Small intestine (tissue), 7 donors: ENCODE measurements at regions not wholly inside any gene's neighbourhood (a gene's known extent, or its start where the extent isn't known, plus 50 kb on each side); places are given as distances from the start of the nearest gene placed in this dataset.

Source experiments
- DNase-seq, 2 donors: peaks; one replicate each; pipeline versions ENCODE4 v3.0.0 to v3.0.0-alpha.2; 2013
- FAIRE-seq: peaks from 2 replicates; lab custom pipeline; 2012; peaks lifted over from hg19 to GRCh38; lab: Jason Lieb, UNC
- H3K27ac ChIP-seq, 3 donors: one replicate each; pipeline ENCODE4 v1.5.1; 2013; ENCODE audit warnings: low read length in 2 of 3, mild to moderate bottlenecking in 2 of 3, control low read depth in 1 of 3, inconsistent platforms in 1 of 3, low read depth in 1 of 3, moderate library complexity in 1 of 3
- H3K27me3 ChIP-seq, 3 donors: one replicate each; pipeline ENCODE4 v1.6.1; 2013; ENCODE audit warnings: low read length in 3 of 3, inconsistent platforms in 1 of 3; ENCODE audit not compliant: control insufficient read depth in 3 of 3, insufficient read depth in 3 of 3
- H3K36me3 ChIP-seq, 3 donors: one replicate each; pipeline ENCODE4 v1.6.1; 2013; ENCODE audit warnings: low read length in 3 of 3, inconsistent platforms in 1 of 3, low read depth in 1 of 3, mild to moderate bottlenecking in 1 of 3, moderate library complexity in 1 of 3; ENCODE audit not compliant: control insufficient read depth in 3 of 3, insufficient read depth in 2 of 3
- H3K4me1 ChIP-seq, 3 donors: one replicate each; pipeline ENCODE4 v1.6.1; 2013; ENCODE audit warnings: low read length in 2 of 3, inconsistent platforms in 1 of 3, low read depth in 1 of 3, mild to moderate bottlenecking in 1 of 3, moderate library complexity in 1 of 3; ENCODE audit not compliant: control insufficient read depth in 3 of 3, insufficient read depth in 2 of 3
- H3K4me3 ChIP-seq, 3 donors: one replicate each; pipeline ENCODE4 v1.5.1; 2013; ENCODE audit warnings: low read length in 3 of 3, control low read depth in 1 of 3, inconsistent platforms in 1 of 3, low read depth in 1 of 3, mild to moderate bottlenecking in 1 of 3, moderate library complexity in 1 of 3
- H3K9me3 ChIP-seq, 2 donors: one replicate each; pipeline ENCODE4 v1.6.1; 2013; ENCODE audit warnings: low read depth in 1 of 2, low read length in 1 of 2; ENCODE audit not compliant: control insufficient read depth in 2 of 2, insufficient read depth in 1 of 2
- WGBS, 3 donors: extraction: QIAGEN DNeasy Blood & Tissue Kit; methylation state at CpG; one replicate each; pipeline ENCODE4 v1.1.7; 2013; 5-methylcytosine and 5-hydroxymethylcytosine counted together
- donor health status: healthy with polysubstance abuse.
- donor health status: control.
- donor health status: control.
- donor health status: Bipolar disorder and iron deficiency.
- donor health status: healthy.

DNA sequence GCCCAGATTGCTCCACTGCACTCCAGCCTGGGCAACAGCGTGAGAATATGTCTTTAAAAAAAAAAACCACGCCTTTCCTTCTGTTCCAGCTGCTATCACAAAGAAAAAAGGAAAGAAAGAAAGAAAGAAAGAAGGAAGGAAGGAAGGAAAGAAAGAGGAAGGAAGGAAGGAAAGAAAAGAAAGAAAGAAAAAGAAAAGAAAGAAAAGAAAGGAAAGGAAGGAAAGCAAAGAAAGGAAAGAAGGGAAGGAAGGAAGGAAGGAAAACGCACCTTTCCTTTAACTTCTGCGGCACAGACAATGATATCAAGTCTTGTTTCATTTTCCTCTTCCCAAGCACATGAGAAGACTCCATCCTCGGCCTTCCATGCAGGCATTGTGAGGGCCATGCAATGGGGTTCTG is 107.4 kb upstream of the NOCT start:
- FAIRE-seq: no peak
- Histone ChIP-seq H3K4me3 (no peak overlapping the region), H3K27ac (no peak overlapping the region), H3K4me1 (peaks cover 0 to 10% (median 3%) of the 10 kb centered on the region in 3 donors), H3K36me3 (no peaks in the 10 kb centered on the region), H3K9me3 (no peaks in the 10 kb centered on the region), H3K27me3 (no peaks in the 10 kb centered on the region)
- WGBS, 3 donors: 83 to 88% (median 86%) methylated on average over 5 of the region's 5 CpGs
- no peak for DNase-seq

DNA sequence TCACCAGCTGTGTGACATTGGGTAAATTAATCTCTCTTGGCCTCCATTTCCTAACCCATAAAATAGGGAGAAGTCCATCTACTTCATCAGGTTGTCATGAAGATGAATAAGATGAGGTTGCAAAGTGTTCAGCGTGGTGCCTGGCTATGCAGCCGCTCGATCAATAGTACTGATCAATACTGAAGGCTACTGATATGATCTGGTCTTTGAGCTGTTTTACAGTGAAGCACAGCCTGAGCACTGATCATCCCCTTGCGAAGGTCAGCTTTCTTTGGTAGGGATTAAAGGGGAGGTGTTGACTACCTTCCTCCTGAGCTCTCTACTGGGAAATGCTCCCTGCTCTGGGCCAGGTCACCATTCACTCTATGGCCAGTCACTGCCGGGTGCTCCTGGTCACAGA is 108.4 kb upstream of the NOCT start:
- Histone ChIP-seq H3K36me3 (no peaks in the 10 kb centered on the region), H3K4me1 (peaks cover 0 to 10% (median 3%) of the 10 kb centered on the region in 3 donors), H3K9me3 (no peaks in the 10 kb centered on the region), H3K27me3 (no peaks in the 10 kb centered on the region), H3K27ac (no peak overlapping the region), H3K4me3 (no peak overlapping the region)
- WGBS, 3 donors: 74 to 94% (median 83%) methylated on average over 5 of the region's 5 CpGs
- DNase-seq (no peak), FAIRE-seq (no peak)

DNA sequence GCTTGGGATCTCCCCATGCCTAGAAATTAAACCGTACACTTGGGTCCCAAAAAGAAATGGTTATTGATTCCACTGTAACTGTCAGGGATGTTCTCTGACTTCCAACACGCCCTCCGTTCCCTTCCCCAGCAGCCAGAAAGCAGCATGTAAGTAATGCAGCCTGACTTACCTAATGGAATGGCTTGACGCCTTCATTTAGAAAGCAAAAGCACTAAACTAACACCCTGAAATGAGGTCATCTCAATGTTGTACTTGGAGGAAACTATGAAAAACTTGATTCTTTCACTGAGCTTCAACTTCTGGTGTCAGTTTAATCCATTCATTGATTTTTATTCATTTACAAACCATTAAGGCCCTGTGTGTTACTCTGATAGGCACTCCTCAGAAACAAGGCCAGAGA is 110.8 kb upstream of the NOCT start:
- no peaks in the 10 kb centered on the region for H3K36me3 ChIP-seq
- no peak overlapping the region for H3K27ac ChIP-seq
- no peaks in the 10 kb centered on the region for H3K4me1 ChIP-seq
- WGBS, 3 donors: 88 to 93% (median 90%) methylated on average over 4 of the region's 4 CpGs
- DNase-seq: no peak
- no peaks in the 10 kb centered on the region for H3K9me3 ChIP-seq
- no peak for FAIRE-seq
- H3K27me3 ChIP-seq: no peaks in the 10 kb centered on the region
- no peak overlapping the region for H3K4me3 ChIP-seq

DNA sequence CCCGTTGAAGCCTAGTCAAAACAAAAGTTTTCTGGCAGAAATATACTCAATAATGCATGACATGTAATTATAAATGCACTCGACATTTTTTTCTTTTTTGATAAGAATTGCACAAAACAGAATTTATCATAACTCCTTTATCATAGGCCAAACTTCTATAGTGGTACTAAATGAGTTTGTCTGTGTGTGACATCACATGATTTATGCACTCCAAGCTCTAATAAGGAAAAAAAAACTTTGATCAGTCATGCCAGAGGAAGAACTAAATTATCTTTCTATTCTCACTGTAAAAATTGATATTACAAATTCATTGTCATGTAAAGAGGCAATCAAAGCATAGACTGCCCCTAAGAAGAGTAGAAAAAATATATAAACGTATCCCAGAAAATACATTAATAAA is 112.4 kb upstream of the NOCT start:
- Histone ChIP-seq H3K4me3 (no peak overlapping the region), H3K9me3 (no peaks in the 10 kb centered on the region), H3K27ac (no peak overlapping the region), H3K27me3 (no peaks in the 10 kb centered on the region), H3K4me1 (peaks cover 0 to under 1% (median 0%) of the 10 kb centered on the region in 3 donors), H3K36me3 (no peaks in the 10 kb centered on the region)
- DNase-seq (no peak), FAIRE-seq (no peak)
- 49 to 62% (median 61%) methylated on average over 3 of the region's 3 CpGs for WGBS, 3 donors

DNA sequence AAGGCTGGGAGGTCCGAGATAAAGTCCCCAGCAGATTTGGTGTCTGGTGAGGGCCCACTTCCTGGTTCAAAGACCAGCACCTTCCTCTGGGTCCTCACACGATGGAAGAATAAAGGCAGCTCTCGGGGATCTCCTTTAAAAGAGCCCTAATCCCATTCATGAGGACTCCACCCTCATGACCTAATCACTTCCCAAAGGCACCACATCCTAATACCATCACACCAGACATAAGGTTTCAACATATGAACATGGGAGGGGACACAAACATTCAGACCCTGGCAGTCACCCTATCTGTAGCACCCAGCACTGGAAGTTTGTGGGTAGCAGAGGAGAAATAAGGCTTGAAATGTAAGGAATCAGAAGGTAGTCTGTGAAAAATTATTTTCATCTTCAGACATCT is 112.9 kb upstream of the NOCT start:
- Histone ChIP-seq H3K4me3 (no peak overlapping the region), H3K36me3 (no peaks in the 10 kb centered on the region), H3K27me3 (no peaks in the 10 kb centered on the region), H3K9me3 (no peaks in the 10 kb centered on the region), H3K27ac (no peak overlapping the region), H3K4me1 (peaks cover 0 to 5% (median 0%) of the 10 kb centered on the region in 3 donors)
- DNase-seq (no peak), FAIRE-seq (no peak)
- 45 to 62% (median 62%) methylated on average over 3 of the region's 3 CpGs for WGBS, 3 donors

DNA sequence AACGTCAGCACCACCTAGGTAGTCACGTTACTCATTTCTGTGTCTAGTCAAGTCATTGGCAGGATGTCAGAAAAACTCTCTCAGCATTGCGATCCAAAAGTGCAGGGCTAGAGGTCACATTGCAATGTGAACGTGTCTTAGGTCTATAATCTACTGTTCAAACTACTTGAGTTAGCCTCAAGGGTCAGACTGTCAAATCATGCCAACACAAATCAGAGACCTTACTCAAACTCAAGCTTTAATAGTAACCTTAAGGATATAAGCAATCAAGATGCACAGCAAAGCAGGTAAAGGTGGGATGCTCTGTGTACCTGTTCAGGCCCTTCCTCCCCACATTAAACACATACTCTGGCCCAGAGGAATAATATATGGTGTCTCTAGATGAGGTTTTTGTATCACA is 114.4 kb upstream of the NOCT start:
- FAIRE-seq (no peak), DNase-seq (no peak)
- Histone ChIP-seq H3K27me3 (no peaks in the 10 kb centered on the region), H3K4me3 (no peak overlapping the region), H3K9me3 (no peaks in the 10 kb centered on the region), H3K36me3 (no peaks in the 10 kb centered on the region), H3K27ac (no peak overlapping the region), H3K4me1 (peaks cover 0 to 5% (median 0%) of the 10 kb centered on the region in 3 donors)
- WGBS, 3 donors: 77 to 87% (median 83%) methylated on average over 4 of the region's 4 CpGs

GRCh38 chr4:138899999-138900398 is 115.6 kb upstream of the NOCT start:
- H3K36me3 ChIP-seq: no peaks in the 10 kb centered on the region
- DNase-seq (no peak), FAIRE-seq (no peak)
- H3K4me3 ChIP-seq: no peak overlapping the region
- no peak overlapping the region for H3K27ac ChIP-seq
- no peaks in the 10 kb centered on the region for H3K27me3 ChIP-seq
- 76 to 82% (median 81%) methylated on average over 3 of the region's 3 CpGs for WGBS, 3 donors
- peaks cover 0 to 5% (median 0%) of the 10 kb centered on the region in 3 donors for H3K4me1 ChIP-seq
- no peaks in the 10 kb centered on the region for H3K9me3 ChIP-seq

DNA sequence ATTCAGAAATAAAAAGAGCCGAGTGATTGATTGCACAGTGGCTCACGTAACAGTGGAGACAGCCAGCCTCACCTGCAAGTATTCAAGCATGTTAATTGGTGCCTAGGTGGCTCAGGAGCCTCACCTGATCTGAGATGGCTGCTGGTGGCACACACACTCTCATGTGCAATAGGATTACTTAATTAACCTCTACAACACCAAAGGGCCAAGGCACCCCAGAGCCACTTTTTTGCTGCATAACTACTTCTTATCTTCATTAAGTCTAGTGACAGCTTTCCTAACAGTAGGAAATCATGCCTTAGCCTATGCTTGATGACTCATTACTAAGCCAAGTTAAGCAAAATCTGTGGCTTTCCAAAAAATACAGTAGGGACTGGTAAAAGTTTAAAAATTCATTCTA is 117.3 kb upstream of the NOCT start:
- FAIRE-seq: no peak
- H3K27ac ChIP-seq: peak overlapping the region in 1 of 3 donors; percentile 0

GRCh38 chr4:138897811-138898226 is 117.8 kb upstream of the NOCT start:
- H3K4me3 ChIP-seq: no peak overlapping the region
- 14 to 42% (median 21%) methylated on average over 2 of the region's 2 CpGs for WGBS, 3 donors
- H3K27me3 ChIP-seq: no peaks in the 10 kb centered on the region
- DNase-seq: peak; percentile 10 to 46
- H3K4me1 ChIP-seq: peaks cover 0 to 5% (median 0%) of the 10 kb centered on the region in 3 donors
- H3K9me3 ChIP-seq: no peaks in the 10 kb centered on the region
- FAIRE-seq: no peak
- peak overlapping the region in 1 of 3 donors; percentile 0 for H3K27ac ChIP-seq
- H3K36me3 ChIP-seq: no peaks in the 10 kb centered on the region

More for the DNA sequence above, 117.3 kb upstream of the NOCT start:
- WGBS, 3 donors: 25 to 57% (median 33%) methylated on average over 2 of the region's 2 CpGs
- peak in 1 of 2 donors; percentile 40 for DNase-seq
- Histone ChIP-seq H3K27me3 (no peaks in the 10 kb centered on the region), H3K9me3 (no peaks in the 10 kb centered on the region), H3K4me1 (peaks cover 0 to 5% (median 0%) of the 10 kb centered on the region in 3 donors), H3K4me3 (no peak overlapping the region), H3K36me3 (no peaks in the 10 kb centered on the region)
